IPS DF 4.7 (cell line): ENCODE measurements at regions not wholly inside any gene's neighbourhood (a gene's known extent, or its start where the extent isn't known, plus 50 kb on each side); places are given as distances from the start of the nearest gene placed in this dataset.

Experiments
- DNase-seq: peaks from one replicate; pipeline ENCODE4 v3.0.0-alpha.2; 2013; ENCODE audit warnings: low spot score; ENCODE audit errors: extremely low read depth

DNA sequence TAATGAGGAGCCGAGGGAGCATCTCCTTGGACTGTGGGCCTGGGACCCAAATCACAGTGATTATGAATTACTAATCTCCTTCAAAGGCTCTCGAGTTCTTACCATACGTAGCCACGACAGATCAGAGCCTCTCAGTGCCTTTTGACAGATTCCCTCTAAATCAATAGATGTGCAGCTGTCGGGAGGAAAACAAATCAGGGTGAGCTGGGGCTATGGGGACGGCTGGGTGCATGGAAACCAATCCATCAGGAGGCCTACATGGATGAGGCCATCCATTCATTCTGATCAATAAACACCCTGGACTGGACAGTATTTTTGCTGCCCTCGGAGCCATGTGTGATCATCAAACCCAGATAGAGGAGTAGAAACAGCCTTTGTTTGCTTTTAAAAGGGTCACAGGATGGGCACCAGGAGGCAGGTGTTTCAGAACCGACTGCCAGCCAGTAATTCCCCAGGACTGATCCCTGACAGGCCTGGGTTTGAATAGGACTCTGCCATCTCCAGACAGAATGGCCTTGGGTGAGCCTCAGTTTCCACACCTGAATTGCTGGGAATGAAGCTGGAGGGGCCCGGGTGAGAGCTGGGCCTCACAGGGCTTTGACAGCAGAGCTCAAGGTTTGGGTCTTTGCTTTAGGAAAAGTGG, 532.8 kb downstream of the MATN1 start:
- no peak for DNase-seq

DNA sequence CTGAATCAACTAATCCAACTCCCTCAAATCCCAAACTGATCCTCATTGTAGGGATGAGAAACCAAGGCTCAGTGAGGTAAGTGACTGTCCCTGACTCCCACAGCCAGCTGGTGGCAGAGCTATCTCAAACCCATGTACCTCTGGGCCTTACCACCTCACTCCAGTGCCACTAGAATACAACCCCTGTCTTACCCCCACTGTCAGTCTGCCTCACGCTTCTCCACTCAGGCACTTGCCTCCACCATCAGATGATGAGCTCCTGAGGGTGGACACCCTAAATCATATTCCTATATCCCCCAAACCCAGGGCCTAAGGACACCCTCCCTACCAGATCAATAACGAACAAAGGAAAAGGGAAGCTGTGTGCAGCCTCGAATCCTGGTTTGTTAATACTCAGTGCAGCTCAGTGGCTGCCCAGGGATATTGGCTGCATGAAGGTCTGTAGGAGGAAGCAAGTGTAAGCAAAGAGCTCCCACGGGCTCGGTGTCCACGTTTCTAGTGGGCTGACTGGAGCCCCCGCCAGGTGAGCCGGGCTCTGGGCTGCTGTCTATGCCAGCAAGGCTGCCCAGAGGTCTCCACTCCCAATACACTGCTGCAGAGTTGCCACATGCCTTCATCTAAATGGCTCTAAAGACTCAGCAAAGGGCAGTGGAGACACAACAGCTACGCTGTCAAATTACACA, 533.4 kb downstream of the MATN1 start:
- DNase-seq: no peak

DNA sequence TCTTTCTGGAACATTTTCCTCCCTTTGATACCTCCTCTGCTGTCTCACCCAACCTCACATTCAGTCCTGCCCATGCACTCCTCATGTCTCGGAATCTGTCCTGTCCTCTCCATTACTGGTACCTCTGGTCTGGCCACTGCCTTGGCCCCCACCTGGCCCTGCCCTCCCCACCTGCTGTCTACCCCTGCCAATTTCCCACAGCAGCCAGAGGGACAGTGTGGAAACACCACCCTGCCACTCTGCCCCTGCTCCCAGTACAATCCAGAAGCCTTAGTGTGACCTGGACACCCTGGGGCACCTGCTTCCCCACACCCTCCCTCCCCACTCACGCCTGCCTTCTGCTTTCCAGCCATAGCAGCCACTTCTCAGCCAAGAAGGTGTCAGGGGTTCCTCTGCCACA, 534.4 kb downstream of the MATN1 start:
- no peak for DNase-seq

DNA sequence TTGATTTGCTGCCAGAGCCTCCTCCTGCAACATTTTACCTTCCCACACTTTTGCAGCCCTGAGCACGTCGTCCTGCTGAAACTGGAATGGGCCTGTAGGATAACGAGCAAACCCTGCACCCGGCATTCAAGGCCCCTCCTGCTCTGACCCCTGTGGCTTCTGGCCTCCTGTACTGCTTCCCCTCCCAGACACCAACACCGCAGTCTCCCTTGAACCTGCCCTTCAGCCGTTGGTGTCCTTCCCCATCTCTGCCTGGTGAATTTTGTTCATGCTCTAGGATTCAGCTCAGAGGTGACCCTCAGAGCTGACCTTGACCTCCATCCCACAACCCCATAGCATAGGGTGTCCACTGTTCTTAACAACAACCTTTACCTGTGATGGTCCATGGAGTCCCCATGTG, 535.1 kb downstream of the MATN1 start:
- DNase-seq: no peak

DNA sequence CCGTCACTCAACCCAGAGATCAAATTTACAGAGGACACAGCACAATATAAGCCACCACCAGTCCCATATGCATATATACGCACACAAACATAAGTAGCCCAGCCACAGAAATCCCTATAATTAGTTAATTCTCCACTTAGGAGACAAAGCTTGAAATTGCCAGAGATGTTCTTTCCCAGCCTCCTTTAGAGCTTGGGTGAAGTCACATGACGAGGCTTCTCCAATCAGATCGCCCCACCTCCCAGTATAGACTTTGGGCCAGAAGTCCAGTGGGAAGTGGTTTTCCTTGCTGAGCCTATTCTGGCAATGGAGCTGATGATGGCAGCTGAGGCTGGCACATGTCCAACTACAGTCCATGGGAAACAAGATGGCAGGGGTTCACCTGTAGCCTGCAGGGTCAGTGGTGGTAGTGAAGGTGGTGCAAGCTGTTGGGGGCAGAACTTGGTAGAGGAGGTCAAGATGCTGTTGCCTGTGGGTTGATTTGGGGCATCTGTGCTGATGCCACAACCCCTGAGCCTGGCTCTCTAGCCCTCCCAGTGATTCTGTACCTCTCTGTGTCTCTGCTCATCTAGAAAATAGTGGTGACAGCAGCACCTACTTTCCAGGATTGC, 535.9 kb downstream of the MATN1 start:
- no peak for DNase-seq

DNA sequence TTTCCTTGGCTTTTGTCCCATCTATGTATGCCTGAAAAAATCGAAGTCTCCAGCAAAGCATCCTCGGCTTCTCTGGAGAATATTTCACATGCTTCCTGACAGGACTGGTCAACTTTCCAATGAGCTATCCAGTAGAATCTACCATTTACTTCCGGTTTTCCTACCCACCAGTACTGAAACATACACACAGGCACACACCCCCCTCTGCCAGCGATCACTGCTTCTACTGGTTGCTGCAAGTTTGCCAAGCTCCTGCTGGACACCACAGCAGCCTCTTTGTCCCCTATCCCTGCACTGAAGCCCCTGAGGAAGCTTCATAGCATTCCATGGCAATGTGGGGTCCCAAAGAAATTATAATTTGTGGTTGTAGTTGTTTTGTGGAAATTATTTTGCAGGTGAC, 536.8 kb downstream of the MATN1 start:
- no peak for DNase-seq

DNA sequence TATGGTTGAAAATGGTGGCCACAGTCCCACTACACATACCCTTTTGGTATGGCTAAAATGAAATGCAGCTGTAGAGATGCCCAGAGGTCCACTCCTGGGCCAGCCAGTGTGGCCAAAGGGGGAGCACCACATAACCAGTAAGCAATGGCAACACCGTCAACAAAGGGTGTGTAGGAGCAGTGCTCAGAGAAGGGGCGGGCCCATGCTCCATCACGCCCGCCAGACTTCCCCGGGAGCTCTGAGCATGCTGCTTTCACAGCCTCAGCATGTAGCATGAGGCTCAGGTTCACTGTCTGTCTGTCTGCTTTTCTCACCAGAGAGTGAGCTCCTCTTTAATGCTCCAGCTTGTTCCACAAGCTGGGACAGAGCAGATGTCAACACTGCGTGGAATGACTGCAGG, 537.6 kb downstream of the MATN1 start:
- DNase-seq: no peak

DNA sequence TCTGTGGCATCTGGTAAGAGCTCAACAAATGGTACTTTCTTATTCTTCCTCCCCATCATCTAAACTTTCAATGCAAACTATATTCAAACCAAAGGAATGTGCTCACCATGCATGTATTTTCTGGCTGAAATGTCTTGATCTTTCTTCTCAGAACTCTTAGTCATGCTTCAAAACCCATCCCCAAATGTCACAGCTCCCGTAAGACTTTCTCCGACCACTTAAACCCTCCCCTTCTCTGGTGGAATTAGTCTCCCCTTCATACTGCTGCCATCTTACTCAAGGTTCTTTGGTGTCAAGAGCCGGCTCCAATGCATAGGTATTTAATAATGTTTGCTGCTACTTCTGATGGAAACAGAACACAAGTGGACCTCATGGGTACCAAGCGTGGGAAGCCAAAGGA, 538.1 kb downstream of the MATN1 start:
- no peak for DNase-seq

DNA sequence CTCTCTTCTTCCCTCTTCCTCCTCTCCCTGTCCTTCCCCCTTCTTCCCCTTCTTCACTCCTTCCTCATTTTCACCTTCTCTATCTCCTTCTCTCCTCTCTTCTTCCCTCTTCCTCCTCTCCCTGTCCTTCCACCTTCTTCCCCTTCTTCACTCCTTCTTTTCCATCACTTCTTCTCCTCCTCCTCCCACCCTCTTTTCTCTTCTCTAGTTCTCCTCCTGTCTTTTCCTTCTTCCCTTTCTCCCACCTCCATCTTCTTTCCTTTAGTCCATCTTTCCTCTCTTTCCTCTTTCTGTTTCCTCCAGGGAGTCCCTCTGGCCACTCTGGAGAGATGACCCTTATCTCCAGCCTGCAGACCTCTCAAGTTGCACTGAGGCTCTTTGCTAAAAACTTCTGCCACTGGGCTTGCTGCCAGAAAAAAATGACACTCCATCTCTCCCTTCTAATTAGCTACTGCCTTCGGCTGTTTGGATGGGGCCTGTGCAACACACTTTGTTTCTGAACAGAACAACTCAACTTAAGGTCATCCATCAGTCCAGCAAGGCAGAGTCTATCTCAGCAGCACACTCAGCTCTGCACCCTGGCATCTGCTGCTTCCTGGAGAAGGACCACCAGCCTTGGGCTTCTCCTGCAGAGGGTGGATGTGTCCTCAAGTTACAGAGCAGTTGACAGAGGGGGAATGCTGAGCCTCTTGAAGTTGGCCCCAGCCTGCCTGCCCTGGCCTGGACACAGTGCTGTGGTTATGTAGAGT, 538.8 kb downstream of the MATN1 start:
- DNase-seq: no peak

DNA sequence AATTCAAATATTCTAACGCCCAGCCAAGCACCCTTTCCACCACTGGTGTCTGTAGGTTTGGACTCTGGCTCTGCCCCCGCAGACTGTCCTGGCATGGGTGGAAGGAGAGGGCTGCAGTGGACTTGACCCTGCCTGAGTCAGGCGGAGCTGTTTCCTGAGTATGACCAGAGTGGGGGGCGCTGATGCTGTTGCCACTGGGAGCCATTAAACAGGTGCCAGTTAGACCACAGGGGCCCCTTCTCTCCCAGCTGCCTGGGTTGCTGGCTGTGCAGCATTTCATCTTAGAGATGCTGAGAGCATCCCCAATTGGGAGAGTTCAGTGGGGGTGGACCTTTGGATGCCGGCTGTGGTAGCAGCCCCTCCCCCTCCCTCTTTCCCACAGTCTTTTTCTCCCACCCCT, 539.5 kb downstream of the MATN1 start:
- no peak for DNase-seq

DNA sequence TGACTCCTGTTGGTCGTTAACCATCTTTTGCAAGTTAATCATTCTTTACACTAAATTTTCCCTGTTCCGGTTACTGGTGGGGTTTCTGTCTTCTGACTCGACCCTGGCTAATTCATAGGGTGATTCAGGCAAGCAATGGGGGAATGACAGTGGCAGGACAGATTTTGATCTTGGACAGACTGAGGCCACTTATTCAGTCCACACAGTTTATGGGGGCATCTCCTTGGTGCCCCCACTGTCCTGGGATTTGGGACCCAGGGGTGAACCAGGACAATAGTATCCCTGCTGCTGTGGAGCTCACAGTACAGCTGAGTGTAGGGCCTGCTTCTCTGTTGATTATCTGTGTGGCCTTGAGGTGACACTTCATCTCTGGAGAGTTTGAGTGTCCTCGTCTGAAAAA, 540.4 kb downstream of the MATN1 start:
- no peak for DNase-seq

DNA sequence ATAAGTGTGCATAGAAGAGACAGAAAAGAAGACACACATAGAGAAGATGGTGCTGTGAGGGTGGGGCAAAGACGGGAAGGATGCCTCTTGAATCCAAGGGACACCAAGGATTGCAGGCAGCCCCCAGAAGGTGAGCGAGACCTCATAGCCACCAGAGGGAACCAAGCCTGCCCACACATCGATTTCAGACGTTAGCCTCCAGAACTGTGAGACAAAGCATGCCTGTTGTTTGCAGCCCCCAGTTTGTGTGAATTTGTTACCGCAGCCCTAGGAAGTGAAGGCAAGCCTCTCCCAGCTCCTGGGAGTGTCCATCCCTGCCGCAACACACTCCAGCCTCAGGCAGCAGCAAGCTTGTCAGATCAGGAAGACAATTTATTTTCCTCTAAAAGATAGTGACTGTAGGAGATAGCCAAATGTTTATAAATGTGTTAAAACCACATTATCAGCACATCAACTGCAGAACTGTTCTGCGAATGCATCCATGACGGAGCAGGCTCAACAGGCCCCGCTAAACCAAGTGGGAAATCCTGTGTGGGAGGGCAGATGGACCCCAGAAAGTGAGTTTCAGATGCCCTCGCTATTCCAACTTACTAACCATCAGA, 543.3 kb downstream of the MATN1 start:
- no peak for DNase-seq

DNA sequence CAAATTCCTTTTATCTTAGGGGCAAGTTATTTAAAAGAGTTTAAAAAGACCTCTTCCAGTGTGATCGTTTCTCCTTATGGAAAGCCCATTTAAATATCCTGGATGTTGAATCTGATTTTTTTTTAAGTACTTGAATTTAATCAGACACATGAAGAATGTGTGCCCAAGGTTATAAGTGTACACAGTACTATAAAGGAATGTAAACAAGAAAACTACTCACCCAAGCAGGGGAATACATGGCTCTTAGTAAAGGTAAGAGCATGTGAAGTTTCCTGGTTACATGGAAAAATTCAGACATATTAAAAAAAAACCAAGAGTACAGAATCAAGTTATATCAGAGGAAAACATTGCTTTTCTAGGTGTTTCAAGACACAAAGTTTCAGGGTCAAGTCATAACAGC, 546.9 kb downstream of the MATN1 start:
- DNase-seq: no peak

DNA sequence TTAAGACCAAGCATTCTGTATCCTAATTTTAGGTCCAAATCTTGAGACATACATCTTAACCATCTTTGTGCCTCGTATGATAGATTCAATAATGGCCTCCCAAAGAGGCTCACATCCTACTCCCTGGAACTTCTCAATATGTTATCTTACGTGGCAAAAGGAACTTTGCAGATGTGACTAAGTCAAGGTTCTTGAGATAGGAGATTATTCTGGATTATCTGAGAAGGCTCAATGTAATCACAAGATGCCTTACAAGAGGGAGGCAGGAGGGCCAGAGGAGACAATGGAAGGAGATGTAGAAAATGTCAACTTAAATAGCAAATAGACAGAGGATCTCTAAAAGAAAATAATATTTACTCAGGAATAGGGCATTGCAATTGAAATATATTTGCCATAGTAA, 548.9 kb downstream of the MATN1 start:
- no peak for DNase-seq

DNA sequence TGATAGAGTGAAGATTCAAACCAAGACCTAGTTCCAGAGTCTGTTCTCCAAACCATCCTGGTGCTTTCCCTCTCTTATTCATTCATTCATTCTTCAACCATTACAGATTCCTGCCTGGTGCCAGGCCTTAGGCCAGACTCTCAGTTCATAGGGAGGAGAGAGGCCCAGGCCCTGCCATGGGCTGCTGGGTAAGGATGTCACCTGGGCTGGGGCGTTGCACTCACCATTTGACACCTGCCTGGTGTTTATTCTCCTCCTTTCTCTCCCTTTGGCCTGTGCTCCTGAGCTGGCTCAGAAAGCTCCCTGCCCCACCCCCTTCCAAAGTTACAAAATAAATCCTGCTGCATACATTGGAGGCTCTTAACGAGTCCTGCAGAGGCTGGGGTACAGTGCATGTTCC, 549.8 kb downstream of the MATN1 start:
- no peak for DNase-seq

DNA sequence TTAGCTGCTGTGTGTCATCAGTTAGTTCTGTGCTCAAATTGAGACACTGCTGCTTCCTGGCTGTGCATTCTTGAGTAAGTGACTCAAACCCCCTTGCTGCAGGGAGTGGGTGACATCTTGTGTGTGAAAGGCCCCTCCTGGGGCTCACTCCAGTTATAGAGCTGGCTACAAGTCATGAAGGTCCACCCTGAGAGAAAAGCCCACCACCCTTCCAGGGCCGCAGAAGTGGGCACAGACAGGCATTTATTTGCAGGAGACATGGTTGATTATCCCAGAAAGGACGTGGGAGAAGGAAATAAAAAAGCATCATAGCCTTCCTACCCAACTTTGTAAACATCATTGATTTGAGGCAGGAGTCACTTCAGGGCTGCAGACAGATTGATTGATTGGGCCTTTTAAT, 550.6 kb downstream of the MATN1 start:
- no peak for DNase-seq

DNA sequence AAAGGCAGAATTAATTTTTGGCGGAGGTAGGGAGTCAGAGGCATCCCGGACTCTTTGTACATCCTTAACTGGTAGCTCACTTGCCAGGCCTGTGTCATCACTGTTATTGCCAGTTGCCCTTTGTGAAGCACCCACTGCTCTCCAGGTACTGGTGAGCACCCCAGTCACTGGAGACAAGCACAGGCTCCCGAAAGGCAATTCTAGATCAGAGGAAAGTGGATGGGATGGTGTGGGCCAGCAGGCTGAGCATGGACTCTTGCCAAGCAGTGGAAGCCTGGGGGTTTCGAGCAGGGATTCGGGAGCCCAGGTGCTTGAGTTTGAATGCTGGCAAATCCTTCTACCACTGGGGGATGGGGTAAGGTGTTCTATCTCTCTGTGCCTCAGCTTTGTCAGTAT, 551.1 kb downstream of the MATN1 start:
- no peak for DNase-seq

DNA sequence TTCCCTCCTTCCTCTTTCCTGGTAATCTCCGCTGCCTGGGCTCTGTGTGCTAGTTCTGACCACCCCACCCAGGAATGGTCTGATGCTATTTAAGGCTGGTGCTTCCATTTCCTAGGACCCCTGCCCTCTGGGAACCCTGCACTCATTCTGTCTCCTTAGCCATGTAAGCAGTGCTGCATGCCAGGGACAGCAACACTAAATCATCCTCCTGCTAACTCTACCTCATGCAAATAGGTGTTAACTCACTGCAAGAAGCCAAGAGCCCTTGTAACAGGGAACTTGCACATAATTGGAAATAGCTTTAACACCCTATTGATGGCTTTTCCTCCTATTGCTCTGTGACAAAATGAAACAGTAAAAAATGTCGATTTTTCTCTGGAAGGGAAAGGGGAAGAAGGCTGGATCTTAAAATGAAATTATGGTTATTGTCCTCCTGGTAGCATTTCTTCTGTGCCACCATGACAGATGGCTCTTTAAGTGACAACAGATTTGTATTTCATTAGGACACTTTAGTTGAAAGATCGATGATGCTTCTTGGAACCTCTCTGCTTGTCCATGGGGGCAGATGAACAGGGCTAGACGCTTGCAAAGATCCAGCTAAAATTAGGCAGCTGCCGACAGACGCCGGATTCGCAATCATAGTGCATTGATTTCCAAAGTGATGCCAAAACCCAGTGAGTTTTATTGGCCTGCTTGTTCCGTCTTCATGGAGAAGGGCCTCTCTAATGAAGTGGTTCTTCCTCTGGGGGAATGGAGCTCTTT, 551.7 kb downstream of the MATN1 start:
- no peak for DNase-seq

DNA sequence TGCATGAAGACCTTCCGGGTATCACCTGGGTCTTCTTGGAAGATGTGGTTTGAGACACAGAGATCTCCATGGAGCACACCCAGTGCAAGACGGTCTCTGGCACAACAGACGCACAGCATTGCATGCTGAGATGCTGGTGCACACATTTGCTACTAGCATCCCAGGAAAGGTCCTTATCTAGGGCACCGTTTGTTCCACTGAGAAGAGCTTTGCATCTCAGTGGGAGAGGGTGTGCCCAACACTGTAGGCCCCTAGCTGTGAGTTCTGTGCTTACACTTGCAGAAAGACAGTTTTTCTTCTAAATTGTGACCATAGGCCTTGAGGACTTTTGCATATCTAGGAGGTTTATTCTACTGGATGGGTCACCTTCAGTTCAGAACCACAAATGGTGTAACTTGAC, 554.1 kb downstream of the MATN1 start:
- no peak for DNase-seq

DNA sequence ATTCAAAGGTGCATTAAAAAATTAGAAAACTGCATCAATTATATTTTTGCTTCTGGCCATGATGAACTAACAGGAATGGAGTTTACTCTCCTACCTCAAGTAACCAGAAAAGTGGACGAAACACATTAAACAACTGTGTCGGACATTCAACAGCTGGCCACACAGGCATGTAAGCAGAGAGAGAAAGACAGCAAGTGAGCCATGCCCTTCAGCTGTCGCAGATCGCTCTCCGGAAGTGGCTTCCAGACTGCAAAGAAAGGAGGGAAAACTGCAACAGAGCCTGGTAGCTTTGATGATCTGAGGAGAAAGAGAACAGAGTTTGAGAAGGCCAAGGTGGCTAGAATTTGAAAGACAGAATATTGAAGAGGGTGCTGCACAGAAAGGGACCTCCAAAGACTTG, 557.2 kb downstream of the MATN1 start:
- no peak for DNase-seq

DNA sequence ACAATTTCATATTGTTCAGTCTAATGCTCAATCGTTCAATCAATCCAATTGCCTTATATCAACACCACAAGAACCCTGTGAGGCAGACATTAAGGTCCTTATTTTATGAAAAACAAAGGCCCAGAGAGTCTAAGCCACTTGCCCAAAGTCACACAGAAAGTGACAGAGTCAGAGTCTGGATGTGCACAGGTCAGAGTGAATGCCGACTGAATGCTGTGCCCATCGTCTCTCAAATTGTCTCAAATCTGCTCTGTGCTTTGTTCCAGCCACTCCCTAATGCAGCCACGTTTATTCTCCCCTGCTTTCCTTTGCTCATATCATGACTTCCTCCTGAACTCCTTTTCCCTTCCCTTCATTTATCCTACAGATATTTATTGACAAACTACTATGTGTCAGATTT, 558.3 kb downstream of the MATN1 start:
- DNase-seq: no peak
